Epithelial cell of esophagus (primary cell): ENCODE measurements at regions not wholly inside any gene's neighbourhood (a gene's known extent, or its start where the extent isn't known, plus 50 kb on each side); places are given as distances from the start of the nearest gene placed in this dataset.
A peak's percentile ranks its signal among the peaks of the same experiment; 100 is the strongest.
"Not testable (repeated sequence)": the region's sequence is repeated elsewhere in the genome, so short reads cannot be mapped to it uniquely, and the experiment has no call there.

Source experiments
- DNase-seq: peaks from one replicate; pipeline ENCODE4 v3.0.0; 2010; ENCODE audit warnings: low read depth
- H3K4me3 ChIP-seq: 2 replicates; pipeline ENCODE4 v1.5.1; 2011; ENCODE audit warnings: mild to moderate bottlenecking, low read length, control low read depth
- TF ChIP-seq, protein P1 (sequence below): IDR thresholded peaks from 2 replicates; pipeline ENCODE4 v1.5.1; 2011; ENCODE audit warnings: low read depth, mild to moderate bottlenecking, low read length, control low read depth, inconsistent platforms; ENCODE audit not compliant: insufficient read depth; ENCODE audit errors: missing control alignments

DNA sequence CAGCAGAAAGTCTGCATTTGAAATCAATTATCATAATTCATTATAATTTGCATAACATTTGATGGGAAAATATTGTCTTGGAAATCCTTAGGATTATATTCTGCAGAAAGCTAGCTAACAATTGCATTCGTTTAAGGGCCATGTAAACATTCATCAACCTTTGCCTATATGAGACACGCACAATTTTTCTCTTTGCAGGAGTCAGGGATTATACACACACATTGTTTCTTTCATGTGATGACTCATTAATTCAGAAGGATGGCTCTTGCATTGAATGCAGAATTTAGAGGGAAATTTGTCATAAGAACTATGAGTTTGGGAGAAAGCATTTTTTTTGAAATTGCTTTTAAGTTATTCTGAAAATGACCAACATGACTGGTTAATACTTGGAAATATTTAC lies 844.7 kb downstream of the DIPK2A start:
- H3K4me3 ChIP-seq: no peak overlapping the region
- peak; percentile 1 for DNase-seq
- TF ChIP-seq, protein P1, sequence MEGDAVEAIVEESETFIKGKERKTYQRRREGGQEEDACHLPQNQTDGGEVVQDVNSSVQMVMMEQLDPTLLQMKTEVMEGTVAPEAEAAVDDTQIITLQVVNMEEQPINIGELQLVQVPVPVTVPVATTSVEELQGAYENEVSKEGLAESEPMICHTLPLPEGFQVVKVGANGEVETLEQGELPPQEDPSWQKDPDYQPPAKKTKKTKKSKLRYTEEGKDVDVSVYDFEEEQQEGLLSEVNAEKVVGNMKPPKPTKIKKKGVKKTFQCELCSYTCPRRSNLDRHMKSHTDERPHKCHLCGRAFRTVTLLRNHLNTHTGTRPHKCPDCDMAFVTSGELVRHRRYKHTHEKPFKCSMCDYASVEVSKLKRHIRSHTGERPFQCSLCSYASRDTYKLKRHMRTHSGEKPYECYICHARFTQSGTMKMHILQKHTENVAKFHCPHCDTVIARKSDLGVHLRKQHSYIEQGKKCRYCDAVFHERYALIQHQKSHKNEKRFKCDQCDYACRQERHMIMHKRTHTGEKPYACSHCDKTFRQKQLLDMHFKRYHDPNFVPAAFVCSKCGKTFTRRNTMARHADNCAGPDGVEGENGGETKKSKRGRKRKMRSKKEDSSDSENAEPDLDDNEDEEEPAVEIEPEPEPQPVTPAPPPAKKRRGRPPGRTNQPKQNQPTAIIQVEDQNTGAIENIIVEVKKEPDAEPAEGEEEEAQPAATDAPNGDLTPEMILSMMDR: no peak

DNA sequence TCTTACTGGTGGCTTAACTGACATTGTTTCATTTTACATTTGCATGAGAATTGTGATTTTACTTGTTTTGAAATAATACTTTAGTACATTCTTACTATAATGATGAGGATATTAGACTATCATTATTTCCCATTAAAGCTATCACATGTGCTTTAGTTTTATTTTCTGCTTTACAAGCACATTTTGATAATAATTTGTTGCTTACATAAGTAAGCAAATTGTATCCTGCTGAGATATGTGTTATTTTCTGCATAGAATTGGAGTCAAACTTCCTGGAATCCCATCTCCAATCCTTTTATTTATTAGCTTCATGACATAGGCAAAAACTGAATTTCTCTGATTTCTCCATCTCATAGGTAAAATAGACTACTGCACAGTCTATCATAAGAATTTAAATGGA lies 847.4 kb downstream of the DIPK2A start:
- DNase-seq: no peak
- TF ChIP-seq, protein P1: no peak
- no peak overlapping the region for H3K4me3 ChIP-seq

DNA sequence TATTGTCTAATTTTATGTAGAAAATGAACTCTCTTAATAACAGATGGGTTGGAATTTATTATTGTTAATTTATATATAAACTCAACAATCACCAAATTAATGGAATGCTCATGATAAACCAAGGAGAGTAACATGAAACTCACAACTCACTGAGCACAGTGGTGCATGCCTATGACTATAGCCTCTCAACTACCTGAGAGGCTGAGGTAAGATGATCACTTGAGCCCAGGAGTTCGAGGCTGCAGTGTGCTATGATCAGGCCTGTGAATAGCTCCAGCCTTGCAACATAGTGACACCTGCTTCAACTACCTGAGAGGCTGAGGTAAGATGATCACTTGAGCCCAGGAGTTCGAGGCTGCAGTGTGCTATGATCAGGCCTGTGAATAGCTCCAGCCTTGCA lies 848.6 kb downstream of the DIPK2A start:
- not testable (repeated sequence) for H3K4me3 ChIP-seq, DNase-seq

DNA sequence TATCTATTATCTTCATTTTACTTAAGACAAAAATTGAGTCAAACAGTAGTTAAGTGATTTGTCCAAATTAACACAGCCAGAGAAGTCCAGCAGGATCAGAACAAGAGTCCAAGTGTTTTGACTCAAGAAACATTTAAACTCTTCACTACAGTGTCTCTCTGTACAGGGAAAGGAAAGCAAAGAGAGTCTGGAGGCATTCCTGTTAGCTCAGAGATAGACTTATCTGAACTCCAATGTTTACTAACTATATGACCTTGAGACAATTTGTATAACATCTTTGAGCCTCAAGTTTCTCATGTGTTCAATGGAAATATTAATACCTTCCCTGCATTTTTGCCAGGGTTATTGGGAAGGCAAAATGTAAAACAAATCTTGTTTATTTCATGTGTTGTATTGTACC lies 849.1 kb downstream of the DIPK2A start:
- TF ChIP-seq, protein P1: no peak
- no peak for DNase-seq
- no peak overlapping the region for H3K4me3 ChIP-seq

DNA sequence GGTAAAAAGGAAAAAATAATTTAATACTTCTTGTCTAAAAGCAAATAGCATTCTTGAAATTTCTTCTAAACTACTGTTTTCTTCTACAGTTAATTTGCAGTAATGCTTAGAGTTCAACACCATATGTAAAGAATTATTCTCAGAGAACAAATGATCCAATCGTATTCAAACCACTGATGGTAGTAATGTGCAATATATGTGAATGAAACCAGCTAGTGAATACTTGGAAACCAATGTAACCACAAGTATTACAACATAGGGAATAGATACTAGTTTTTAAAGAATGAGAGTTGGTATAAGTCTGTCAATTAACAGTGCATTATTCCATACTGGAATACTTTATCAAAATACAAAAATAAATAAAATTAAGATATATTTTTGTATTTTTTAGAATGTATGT lies 850.0 kb downstream of the DIPK2A start:
- no peak overlapping the region for H3K4me3 ChIP-seq
- TF ChIP-seq, protein P1: no peak
- DNase-seq: no peak

DNA sequence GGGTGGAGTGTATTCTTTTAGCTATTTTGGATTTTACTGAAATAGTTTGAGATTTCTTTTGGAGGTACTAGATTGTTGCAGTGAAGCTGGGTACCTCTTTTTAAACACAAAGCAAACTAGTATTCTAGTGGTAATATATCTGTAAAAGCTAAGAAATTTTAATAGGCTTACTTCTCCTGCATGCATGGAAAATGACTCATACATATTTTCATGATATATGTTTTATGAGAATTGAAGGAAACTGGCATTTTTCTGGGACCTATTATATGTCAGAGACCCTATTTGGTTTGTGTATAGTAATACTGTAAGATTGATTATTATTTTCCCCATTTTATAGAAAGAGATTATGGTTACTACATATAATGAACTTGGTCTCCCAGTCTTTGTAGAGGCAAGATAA lies 851.0 kb downstream of the DIPK2A start:
- no peak overlapping the region for H3K4me3 ChIP-seq
- DNase-seq: no peak
- TF ChIP-seq, protein P1: no peak

DNA sequence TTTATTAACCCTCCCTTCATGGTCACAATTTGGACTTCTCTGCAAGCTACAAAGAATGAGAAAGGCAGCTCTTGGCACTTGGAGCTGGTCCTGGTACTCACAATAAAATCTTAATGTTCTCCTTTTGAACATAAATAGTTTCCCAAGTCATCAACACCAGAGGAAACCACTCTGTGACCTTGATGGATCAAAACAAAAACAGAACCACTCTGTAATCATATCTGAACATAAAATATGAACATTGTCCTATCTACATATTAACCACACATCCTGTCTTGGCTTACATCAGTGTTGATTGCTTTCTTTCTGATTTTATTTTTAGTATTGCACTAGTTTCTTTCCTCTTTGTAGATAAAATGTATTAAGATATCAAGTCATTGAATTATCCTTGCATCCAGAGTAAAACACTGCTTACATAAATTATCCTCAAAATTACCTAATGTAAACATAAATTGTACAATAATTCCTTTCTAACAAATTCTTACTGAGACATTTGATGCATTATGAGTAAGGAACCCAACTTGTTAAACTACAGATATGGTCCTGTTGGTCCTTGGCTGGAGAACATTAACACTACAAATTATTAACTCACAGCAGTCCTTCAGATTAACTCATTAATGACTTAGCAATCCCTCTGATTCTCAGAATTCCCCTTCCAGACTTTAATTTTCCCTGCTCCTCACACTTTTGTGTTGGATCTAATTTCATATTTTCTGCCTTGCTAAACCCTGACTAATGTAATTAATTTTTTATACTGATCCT lies 860.5 kb downstream of the DIPK2A start:
- TF ChIP-seq, protein P1: no peak
- DNase-seq: no peak
- no peak overlapping the region for H3K4me3 ChIP-seq

DNA sequence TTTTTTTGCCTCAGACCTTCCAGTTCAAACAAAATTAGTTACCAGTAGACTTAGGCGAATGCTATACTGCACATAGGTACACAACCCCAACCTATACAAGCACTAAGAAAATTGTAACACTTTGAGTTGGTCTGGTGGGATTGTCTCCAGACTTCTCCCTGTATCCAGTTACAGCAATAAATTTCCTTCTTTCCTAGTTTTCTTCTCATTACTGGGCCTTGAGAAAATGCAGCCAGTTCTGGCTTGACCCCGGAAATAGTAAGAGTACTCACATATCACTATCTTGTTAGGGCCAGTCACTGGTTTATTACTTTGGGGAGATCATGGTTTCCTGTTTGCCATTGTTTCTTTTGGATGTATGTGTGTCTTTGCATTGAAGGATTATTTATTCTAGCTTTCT lies 868.4 kb downstream of the DIPK2A start:
- DNase-seq: no peak
- H3K4me3 ChIP-seq: no peak overlapping the region
- TF ChIP-seq, protein P1: no peak
